ENCODE measurements at regions not wholly inside any gene's neighbourhood (a gene's known extent, or its start where the extent isn't known, plus 50 kb on each side); places are given as distances from the start of the nearest gene placed in this dataset.
"Not testable (repeated sequence)": the region's sequence is repeated elsewhere in the genome, so short reads cannot be mapped to it uniquely, and the experiment has no call there.

- no peak for ATAC-seq
- no peak for DNase-seq
These were observed 1012.8 kb downstream of the MAT2B start for GRCh38 chr5:164518067-164518740.

- DNase-seq (no peak), ATAC-seq (no peak)
These were observed 1013.3 kb downstream of the MAT2B start for GRCh38 chr5:164518741-164519080.

- DNase-seq (no peak), ATAC-seq (no peak)
These were observed 1026.9 kb downstream of the MAT2B start for GRCh38 chr5:164532235-164532900.

GRCh38 chr5:164533426-164533825 lies 1028.0 kb downstream of the MAT2B start:
- not testable (repeated sequence) for ATAC-seq, DNase-seq

- no peak for ATAC-seq
- no peak for DNase-seq
These were observed 1034.8 kb downstream of the MAT2B start for GRCh38 chr5:164540174-164540573.

- DNase-seq (no peak), ATAC-seq (no peak)
These were observed 1040.1 kb downstream of the MAT2B start for GRCh38 chr5:164545507-164545906.

GRCh38 chr5:164553851-164554250 lies 1048.4 kb downstream of the MAT2B start:
- ATAC-seq (no peak), DNase-seq (no peak)

GRCh38 chr5:164555809-164556208 lies 1050.4 kb downstream of the MAT2B start:
- no peak for DNase-seq
- ATAC-seq: no peak

GRCh38 chr5:164560216-164560615 lies 1054.8 kb downstream of the MAT2B start:
- no peak for ATAC-seq
- DNase-seq: no peak

- DNase-seq: no peak
These were observed 1056.8 kb downstream of the MAT2B start for GRCh38 chr5:164561933-164562872.

GRCh38 chr5:164563370-164563769 lies 1058.0 kb downstream of the MAT2B start:
- DNase-seq: no peak
- no peak for ATAC-seq

More at GRCh38 chr5:164561933-164562872, 1056.8 kb downstream of the MAT2B start:
- ATAC-seq: no peak

GRCh38 chr5:164573397-164573796 lies 1068.0 kb downstream of the MAT2B start:
- ATAC-seq: no peak
- DNase-seq: no peak

GRCh38 chr5:164577201-164577600 lies 1071.8 kb downstream of the MAT2B start:
- DNase-seq: no peak
- ATAC-seq: no peak

GRCh38 chr5:164577742-164578141 lies 1072.3 kb downstream of the MAT2B start:
- DNase-seq: no peak
- ATAC-seq: no peak

GRCh38 chr5:164578401-164578800 lies 1073.0 kb downstream of the MAT2B start:
- ATAC-seq (no peak), DNase-seq (no peak)

- no peak for ATAC-seq
- no peak for DNase-seq
These were observed 1073.5 kb downstream of the MAT2B start for GRCh38 chr5:164578911-164579310.

GRCh38 chr5:164580155-164580554 lies 1074.7 kb downstream of the MAT2B start:
- ATAC-seq: no peak

GRCh38 chr5:164581889-164582288 lies 1076.5 kb downstream of the MAT2B start:
- DNase-seq: no peak

More at GRCh38 chr5:164580155-164580554, 1074.7 kb downstream of the MAT2B start:
- no peak for DNase-seq

GRCh38 chr5:164593982-164594381 lies 1088.6 kb downstream of the MAT2B start:
- no peak for DNase-seq

More at GRCh38 chr5:164581889-164582288, 1076.5 kb downstream of the MAT2B start:
- ATAC-seq: no peak

GRCh38 chr5:164597293-164597900 lies 1092.0 kb downstream of the MAT2B start:
- ATAC-seq (no peak), DNase-seq (no peak)

More at GRCh38 chr5:164593982-164594381, 1088.6 kb downstream of the MAT2B start:
- ATAC-seq: no peak

GRCh38 chr5:164600274-164600673 lies 1094.9 kb downstream of the MAT2B start:
- no peak for ATAC-seq
- no peak for DNase-seq

GRCh38 chr5:164600929-164601535 lies 1095.6 kb downstream of the MAT2B start:
- ATAC-seq (no peak), DNase-seq (no peak)
